HG03469 (cell line): ENCODE measurements at regions not wholly inside any gene's neighbourhood (a gene's known extent, or its start where the extent isn't known, plus 50 kb on each side); places are given as distances from the start of the nearest gene placed in this dataset.
"Not testable (repeated sequence)": the region's sequence is repeated elsewhere in the genome, so short reads cannot be mapped to it uniquely, and the experiment has no call there.

Source experiments
- ATAC-seq: cut with Tn5 transposase; IDR thresholded peaks from one replicate; pipeline ENCODE4 v1.9.1; 2021; ENCODE audit warnings: mild to moderate bottlenecking, moderate library complexity, moderate number of reproducible peaks; ENCODE audit not compliant: unreplicated experiment

- ATAC-seq, result no peak
Observed at GRCh38 chr2:209260281-209260680, 163.6 kb upstream of the MAP2 start.

GRCh38 chr2:209261366-209262053, 162.3 kb upstream of the MAP2 start:
- ATAC-seq, result not testable (repeated sequence)

- no peak for ATAC-seq
Observed at GRCh38 chr2:209269024-209269423, 154.8 kb upstream of the MAP2 start.

- no peak for ATAC-seq
Observed at GRCh38 chr2:209276000-209276399, 147.8 kb upstream of the MAP2 start.

- ATAC-seq, result no peak
Observed at GRCh38 chr2:209277444-209277843, 146.4 kb upstream of the MAP2 start.

- ATAC-seq, result no peak
Observed at GRCh38 chr2:209298601-209299000, 125.2 kb upstream of the MAP2 start.

- not testable (repeated sequence) for ATAC-seq
Observed at GRCh38 chr2:209299478-209299877, 124.4 kb upstream of the MAP2 start.

GRCh38 chr2:209300766-209301165, 123.1 kb upstream of the MAP2 start:
- not testable (repeated sequence) for ATAC-seq

- no peak for ATAC-seq
Observed at GRCh38 chr2:209305026-209305425, 118.8 kb upstream of the MAP2 start.

- no peak for ATAC-seq
Observed at GRCh38 chr2:209305746-209306196, 118.1 kb upstream of the MAP2 start.

GRCh38 chr2:209307161-209308001, 116.5 kb upstream of the MAP2 start:
- ATAC-seq, result no peak

GRCh38 chr2:209308415-209308814, 115.4 kb upstream of the MAP2 start:
- no peak for ATAC-seq

GRCh38 chr2:209311948-209312347, 111.9 kb upstream of the MAP2 start:
- no peak for ATAC-seq

- ATAC-seq, result not testable (repeated sequence)
Observed at GRCh38 chr2:209312450-209312849, 111.4 kb upstream of the MAP2 start.

- ATAC-seq, result no peak
Observed at GRCh38 chr2:209314653-209315052, 109.2 kb upstream of the MAP2 start.

- ATAC-seq, result no peak
Observed at GRCh38 chr2:209316141-209316540, 107.7 kb upstream of the MAP2 start.

- ATAC-seq, result no peak
Observed at GRCh38 chr2:209321076-209321475, 102.8 kb upstream of the MAP2 start.

- ATAC-seq, result no peak
Observed at GRCh38 chr2:209321581-209321980, 102.3 kb upstream of the MAP2 start.

GRCh38 chr2:209322041-209322440, 101.8 kb upstream of the MAP2 start:
- no peak for ATAC-seq

GRCh38 chr2:209322905-209323512, 100.8 kb upstream of the MAP2 start:
- no peak for ATAC-seq

- ATAC-seq, result no peak
Observed at GRCh38 chr2:209323738-209324137, 100.1 kb upstream of the MAP2 start.

GRCh38 chr2:209324281-209324680, 99.6 kb upstream of the MAP2 start:
- ATAC-seq, result no peak
